NCI-H2029 (cell line): ENCODE measurements at regions not wholly inside any gene's neighbourhood (a gene's known extent, or its start where the extent isn't known, plus 50 kb on each side); places are given as distances from the start of the nearest gene placed in this dataset.
"Not testable (repeated sequence)": the region's sequence is repeated elsewhere in the genome, so short reads cannot be mapped to it uniquely, and the experiment has no call there.

Source experiments
- DNase-seq: peaks from one replicate; lab custom pipeline; 2025; lab: John Stamatoyannopoulos, UW

- DNase-seq: not testable (repeated sequence)
Measured at GRCh38 chr1:206361978-206362543, 108.2 kb upstream of the IKBKE start.

DNA sequence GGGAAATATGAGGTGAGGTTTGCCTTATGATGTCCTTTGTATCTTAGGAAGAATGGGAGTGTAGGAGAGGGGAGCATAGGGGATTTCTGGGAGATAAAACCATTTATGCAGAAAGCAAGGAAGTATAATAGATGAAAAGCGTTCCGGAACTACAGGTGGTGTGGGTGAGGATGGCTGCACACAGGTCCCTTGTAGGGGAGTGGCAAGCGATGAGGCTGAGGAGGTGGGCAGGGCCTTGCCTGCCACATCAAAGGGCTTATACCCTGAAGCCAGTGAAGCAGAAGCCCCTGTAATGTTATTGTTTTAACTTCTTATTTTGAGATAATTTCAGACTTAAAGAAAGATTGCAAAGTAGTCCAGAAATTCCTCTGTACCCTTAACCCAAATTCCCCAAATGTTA, 107.3 kb upstream of the IKBKE start:
- DNase-seq: not testable (repeated sequence)

GRCh38 chr1:206365271-206365670, 105.0 kb upstream of the IKBKE start:
- DNase-seq: not testable (repeated sequence)

GRCh38 chr1:206366131-206366530, 104.1 kb upstream of the IKBKE start:
- not testable (repeated sequence) for DNase-seq

- not testable (repeated sequence) for DNase-seq
Measured at GRCh38 chr1:206366772-206367171, 103.5 kb upstream of the IKBKE start.

DNA sequence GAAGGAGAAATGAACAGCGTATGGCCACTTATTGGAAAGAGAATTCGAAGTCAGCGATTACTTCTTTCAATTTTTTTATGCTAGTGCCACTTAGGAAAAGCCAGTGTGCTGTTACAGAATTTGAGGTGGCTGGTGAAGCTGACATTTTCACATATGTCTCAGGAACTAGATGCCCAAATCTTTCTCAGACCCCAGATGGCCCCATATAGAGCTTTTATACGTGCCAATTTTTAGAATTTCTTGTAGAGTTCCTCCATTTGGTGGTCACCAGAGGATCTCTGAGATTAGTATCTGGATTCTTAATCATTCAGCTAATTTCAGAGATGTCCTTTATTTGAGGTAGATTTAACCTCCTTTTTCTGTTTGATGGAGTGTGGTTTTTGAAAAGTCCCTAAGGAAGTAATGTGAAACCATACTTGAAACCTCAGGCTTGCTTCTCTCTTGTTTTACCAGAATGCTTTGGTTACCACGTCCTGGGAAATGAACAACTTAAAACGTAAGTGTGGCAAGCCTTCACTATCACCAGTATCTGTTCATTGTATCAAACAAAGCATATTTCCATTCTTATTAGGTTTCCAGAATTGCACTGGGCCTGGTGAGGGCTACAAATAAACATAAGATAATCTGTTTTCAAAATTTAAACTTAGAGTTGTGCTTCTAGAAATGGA, 102.2 kb upstream of the IKBKE start:
- not testable (repeated sequence) for DNase-seq

GRCh38 chr1:206374725-206375124, 95.6 kb upstream of the IKBKE start:
- not testable (repeated sequence) for DNase-seq

- DNase-seq: not testable (repeated sequence)
Measured at GRCh38 chr1:206375552-206375951, 94.7 kb upstream of the IKBKE start.

DNA sequence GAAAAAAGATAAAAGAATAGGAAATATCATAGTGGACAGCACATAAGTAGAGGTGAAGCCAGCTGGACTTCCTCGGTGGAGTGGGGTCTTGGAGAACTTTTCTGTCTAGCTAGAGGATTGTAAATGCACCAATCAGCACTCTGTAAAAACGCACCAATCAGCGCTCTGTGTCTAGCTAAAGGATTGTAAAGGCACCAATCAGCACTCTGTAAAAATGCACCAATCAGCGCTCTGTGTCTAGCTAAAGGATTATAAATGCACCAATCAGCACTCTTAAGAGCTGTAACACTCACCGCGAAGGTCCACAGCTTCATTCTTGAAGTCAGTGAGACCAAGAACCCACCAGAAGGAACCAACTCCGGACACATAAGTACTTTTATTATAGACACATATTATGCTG, 91.8 kb upstream of the IKBKE start:
- DNase-seq: not testable (repeated sequence)

GRCh38 chr1:206379245-206379644, 91.0 kb upstream of the IKBKE start:
- not testable (repeated sequence) for DNase-seq

GRCh38 chr1:206380163-206380790, 90.0 kb upstream of the IKBKE start:
- DNase-seq: not testable (repeated sequence)

- DNase-seq: peak; percentile 62
Measured at GRCh38 chr1:206380791-206381610, 89.3 kb upstream of the IKBKE start.

GRCh38 chr1:206384029-206384807, 86.1 kb upstream of the IKBKE start:
- DNase-seq: peak; percentile 27

DNA sequence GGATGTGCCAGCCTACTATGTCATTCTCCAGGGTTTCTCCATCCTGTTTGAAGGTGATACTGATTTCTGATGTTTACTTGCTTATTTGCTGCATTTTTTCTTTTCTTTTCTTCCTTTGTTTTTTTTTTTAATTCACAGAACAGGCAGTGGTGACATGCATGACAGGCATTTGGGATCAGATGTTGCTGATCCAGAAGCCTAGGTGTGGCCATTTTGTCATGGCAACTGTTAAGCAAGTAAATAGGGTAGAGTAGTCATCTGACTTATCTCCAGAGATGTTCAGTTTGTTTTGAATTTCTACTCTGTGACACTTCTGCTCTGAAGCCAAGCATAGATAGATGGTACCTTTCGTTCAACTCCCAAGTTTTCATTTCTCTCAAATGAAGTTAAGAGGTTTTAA, 85.4 kb upstream of the IKBKE start:
- not testable (repeated sequence) for DNase-seq

DNA sequence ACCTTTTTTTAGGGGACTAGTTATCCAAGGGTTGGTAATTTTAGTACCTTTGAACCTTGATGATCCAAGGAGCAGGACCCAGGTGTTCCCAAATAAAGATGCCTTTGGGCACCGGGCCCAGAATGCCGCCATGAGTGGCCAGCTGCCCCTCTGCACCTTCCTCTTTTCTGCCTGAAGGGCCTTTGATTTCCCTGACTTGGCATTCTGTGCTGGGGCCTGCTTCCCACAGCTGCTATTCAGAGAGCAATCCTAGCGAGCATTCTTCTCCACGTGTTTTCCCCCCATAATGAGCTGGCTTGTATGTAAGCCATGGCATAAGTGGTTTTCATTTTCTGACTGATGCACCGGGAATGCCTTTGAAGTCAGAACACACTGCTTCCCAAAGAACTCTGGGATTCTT, 82.6 kb upstream of the IKBKE start:
- not testable (repeated sequence) for DNase-seq

GRCh38 chr1:206391903-206392302, 78.4 kb upstream of the IKBKE start:
- DNase-seq: not testable (repeated sequence)

GRCh38 chr1:206397501-206397900, 72.8 kb upstream of the IKBKE start:
- not testable (repeated sequence) for DNase-seq

GRCh38 chr1:206398261-206398660, 72.0 kb upstream of the IKBKE start:
- DNase-seq: not testable (repeated sequence)

DNA sequence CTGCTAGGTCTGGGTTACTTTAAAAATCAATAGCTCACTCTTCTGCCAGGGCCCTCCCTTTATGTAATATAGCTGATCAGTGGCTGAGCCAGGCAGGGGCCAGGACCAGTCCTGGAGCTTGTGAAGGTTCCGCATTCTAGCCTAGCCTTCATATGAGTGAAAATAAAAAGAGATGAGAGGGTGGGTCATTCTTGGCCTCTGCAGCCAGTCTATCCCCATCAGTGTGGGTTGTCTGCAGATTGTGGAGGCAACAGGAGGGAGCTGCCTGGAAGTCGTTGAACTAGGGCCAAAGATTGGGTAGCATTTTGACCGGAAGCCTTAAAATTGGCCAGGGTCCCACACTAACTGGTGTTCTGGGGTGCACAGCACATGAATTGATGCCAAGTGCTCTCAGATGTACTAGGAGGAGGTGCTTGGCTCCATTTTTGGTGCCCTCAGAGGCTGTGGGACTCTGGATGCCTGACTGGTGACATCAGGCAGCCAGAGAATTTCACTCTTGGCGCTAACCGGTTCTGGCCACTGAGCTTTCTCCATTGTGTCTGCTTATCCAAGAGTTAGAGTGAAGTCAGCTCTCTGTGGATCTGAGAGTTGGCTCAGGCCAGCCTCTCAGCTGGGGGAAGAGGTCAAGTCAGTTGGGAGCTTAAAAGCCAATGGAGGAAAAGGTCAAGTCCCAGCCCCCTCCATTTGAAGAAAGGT, 66.5 kb upstream of the IKBKE start:
- DNase-seq: not testable (repeated sequence)

DNA sequence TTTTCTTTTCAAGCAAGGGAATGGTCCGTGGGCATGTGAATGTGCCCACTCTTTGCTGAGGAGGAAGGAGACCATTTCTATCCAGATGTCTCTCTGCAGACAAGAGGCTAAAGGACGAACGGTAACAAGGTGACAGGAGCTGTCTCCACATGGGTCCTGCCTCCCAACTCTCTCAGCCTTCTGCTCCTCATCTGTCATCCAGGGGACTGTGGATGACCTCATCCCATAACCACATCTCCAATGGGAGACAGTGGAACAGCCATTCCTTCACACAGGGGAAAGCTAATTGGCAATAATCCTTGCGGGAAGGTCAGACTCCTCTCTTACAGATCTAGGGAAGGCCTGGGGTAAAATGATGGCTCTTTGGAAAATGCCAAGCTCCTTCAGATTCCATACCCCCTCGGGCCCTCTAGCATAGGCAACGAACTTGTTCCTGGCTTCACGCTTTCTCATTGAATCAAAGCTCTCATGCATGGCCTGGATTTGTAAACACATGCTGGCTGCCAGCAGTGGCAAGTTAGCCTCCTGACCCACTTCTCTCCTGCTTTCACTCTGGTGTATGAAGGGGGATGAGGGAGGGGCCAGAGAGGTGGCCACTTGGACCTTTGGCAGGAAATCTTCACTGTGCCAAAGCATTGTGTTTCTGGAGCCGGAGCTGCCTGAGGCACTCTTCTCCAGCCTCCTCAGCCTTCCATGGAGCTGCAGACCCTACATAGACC, 65.8 kb upstream of the IKBKE start:
- not testable (repeated sequence) for DNase-seq
